Neural progenitor cell (in vitro differentiated cells): ENCODE measurements at regions not wholly inside any gene's neighbourhood (a gene's known extent, or its start where the extent isn't known, plus 50 kb on each side); places are given as distances from the start of the nearest gene placed in this dataset.

Source experiments
- DNase-seq: peaks from one replicate; pipeline ENCODE4 v3.0.0-alpha.2; 2016; ENCODE audit warnings: low spot score
- H2AFZ ChIP-seq: fragments of 200-600 bp; sonication (generic); replicated peaks from 2 replicates; pipeline ENCODE4 v1.6.1; 2016; ENCODE audit warnings: antibody characterized with exemption
- H3F3A ChIP-seq: fragments of 200-600 bp; sonication (generic); 2 replicates; pipeline ENCODE4 v1.6.1; 2016; ENCODE audit warnings: antibody characterized with exemption, low read depth
- H3K27ac ChIP-seq: fragments of 200-600 bp; sonication (generic); 2 replicates; pipeline ENCODE4 v1.5.1; 2016; ENCODE audit warnings: mild to moderate bottlenecking
- H3K27me3 ChIP-seq: fragments of 200-600 bp; sonication (generic); 2 replicates; pipeline ENCODE4 v1.6.1; 2016; ENCODE audit warnings: mild to moderate bottlenecking, moderate library complexity
- H3K36me3 ChIP-seq: fragments of 200-600 bp; sonication (generic); 2 replicates; pipeline ENCODE4 v1.5.1; 2016
- H3K4me1 ChIP-seq: fragments of 200-600 bp; sonication (generic); 2 replicates; pipeline ENCODE4 v1.6.1; 2016; ENCODE audit warnings: mixed run types
- H3K4me2 ChIP-seq: fragments of 200-600 bp; sonication (generic); 2 replicates; pipeline ENCODE4 v1.6.1; 2016
- H3K4me3 ChIP-seq: fragments of 200-600 bp; sonication (generic); 2 replicates; pipeline ENCODE4 v1.5.1; 2016
- H3K79me2 ChIP-seq: fragments of 200-600 bp; sonication (generic); 2 replicates; pipeline ENCODE4 v1.6.1; 2016; ENCODE audit warnings: low read depth
- H3K9ac ChIP-seq: fragments of 200-600 bp; sonication (generic); 2 replicates; pipeline ENCODE4 v1.6.1; 2016
- H3K9me3 ChIP-seq: fragments of 200-600 bp; sonication (generic); 2 replicates; pipeline ENCODE4 v1.5.1; 2016; ENCODE audit warnings: low read depth
- H4K20me1 ChIP-seq: fragments of 200-600 bp; sonication (generic); 2 replicates; pipeline ENCODE4 v1.6.1; 2016; ENCODE audit warnings: low read depth
- H3K27ac Mint-ChIP-seq: 3 replicates; pipeline ENCODE4 v1.8.0; 2021; ENCODE audit warnings: mixed read lengths
- H3K27me3 Mint-ChIP-seq: 2 replicates; pipeline ENCODE4 v1.8.0; 2022; ENCODE audit warnings: low read depth, mild to moderate bottlenecking, inconsistent platforms, moderate library complexity, mixed read lengths; ENCODE audit not compliant: insufficient read depth
- H3K36me3 Mint-ChIP-seq: 3 replicates; pipeline ENCODE4 v1.8.0; 2021; ENCODE audit warnings: mixed read lengths
- H3K4me1 Mint-ChIP-seq: 3 replicates; pipeline ENCODE4 v1.8.0; 2021; ENCODE audit warnings: mixed read lengths
- H3K4me3 Mint-ChIP-seq: 3 replicates; pipeline ENCODE4 v1.8.0; 2021; ENCODE audit warnings: mild to moderate bottlenecking, moderate library complexity, mixed read lengths
- H3K9me3 Mint-ChIP-seq: 3 replicates; pipeline ENCODE4 v1.8.0; 2020; ENCODE audit warnings: mixed read lengths
- CTCF ChIP-seq: fragments of 200-600 bp; sonication (generic); IDR thresholded peaks from 2 replicates; pipeline ENCODE4 v1.5.1; 2017; ENCODE audit warnings: antibody characterized with exemption, mild to moderate bottlenecking
- EZH2 ChIP-seq: fragments of 200-600 bp; sonication (generic); IDR thresholded peaks from 2 replicates; pipeline ENCODE4 v1.6.1; 2017; ENCODE audit warnings: antibody characterized with exemption, mild to moderate bottlenecking, moderate library complexity
- EZH2phosphoT487 ChIP-seq: fragments of 200-600 bp; sonication (generic); IDR thresholded peaks from 2 replicates; pipeline ENCODE4 v1.6.1; 2017; ENCODE audit warnings: antibody characterized with exemption

- no peak overlapping the region for H2AFZ ChIP-seq
- H3K4me1 Mint-ChIP-seq: no peaks in the 10 kb centered on the region
- no peaks in the 10 kb centered on the region for H3K9me3 ChIP-seq
- TF ChIP-seq CTCF: no peak
- no peak for TF ChIP-seq EZH2phosphoT487
- no peak for TF ChIP-seq EZH2
- H3K4me1 ChIP-seq: no peaks in the 10 kb centered on the region
- H3K9ac ChIP-seq: no peak overlapping the region
- no peak overlapping the region for H3K4me3 Mint-ChIP-seq
- H3K4me3 ChIP-seq: no peak overlapping the region
- DNase-seq: no peak
- H3F3A ChIP-seq: no peaks in the 10 kb centered on the region
- H3K27me3 ChIP-seq: no peaks in the 10 kb centered on the region
- no peaks in the 10 kb centered on the region for H3K36me3 Mint-ChIP-seq
- peaks cover 2% of the 10 kb centered on the region for H3K27me3 Mint-ChIP-seq
- no peaks in the 10 kb centered on the region for H3K79me2 ChIP-seq
- no peak overlapping the region for H3K27ac ChIP-seq
- H4K20me1 ChIP-seq: no peaks in the 10 kb centered on the region
- no peak overlapping the region for H3K27ac Mint-ChIP-seq
- no peak overlapping the region for H3K4me2 ChIP-seq
- no peaks in the 10 kb centered on the region for H3K9me3 Mint-ChIP-seq
- no peaks in the 10 kb centered on the region for H3K36me3 ChIP-seq
These were observed 325.9 kb upstream of the DAB2 start for GRCh38 chr5:39750661-39751060.

DNA sequence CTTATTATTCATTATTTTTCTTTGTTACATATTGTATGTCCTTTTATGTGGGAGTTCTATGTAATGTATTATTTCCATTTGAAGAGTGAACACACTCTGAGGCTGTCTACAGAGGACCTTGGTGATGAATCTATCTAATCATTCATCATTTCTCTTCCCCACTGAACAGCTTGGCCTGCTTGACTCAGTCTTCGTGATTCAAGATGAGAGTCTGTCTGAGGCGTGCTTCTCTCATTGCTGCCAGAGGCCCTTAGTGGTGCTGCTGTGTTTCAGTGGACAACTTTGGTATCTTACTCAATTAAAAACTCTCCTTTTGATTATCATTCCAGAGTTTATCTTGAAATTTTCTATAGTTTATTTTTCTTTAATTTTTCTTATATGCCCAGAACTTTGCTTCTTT lies 318.1 kb upstream of the DAB2 start:
- Mint-ChIP-seq H3K27ac (no peak overlapping the region), H3K27me3 (no peaks in the 10 kb centered on the region), H3K36me3 (no peaks in the 10 kb centered on the region), H3K9me3 (no peaks in the 10 kb centered on the region), H3K4me1 (no peaks in the 10 kb centered on the region), H3K4me3 (no peak overlapping the region)
- Histone ChIP-seq H3K4me3 (no peak overlapping the region), H3K9me3 (no peaks in the 10 kb centered on the region), H3K27me3 (no peaks in the 10 kb centered on the region), H3K4me2 (no peak overlapping the region), H3K36me3 (no peaks in the 10 kb centered on the region), H3F3A (no peaks in the 10 kb centered on the region), H4K20me1 (no peaks in the 10 kb centered on the region), H3K9ac (no peak overlapping the region), H2AFZ (no peak overlapping the region), H3K4me1 (no peaks in the 10 kb centered on the region), H3K27ac (no peak overlapping the region), H3K79me2 (no peaks in the 10 kb centered on the region)
- TF ChIP-seq EZH2phosphoT487 (no peak), EZH2 (no peak), CTCF (no peak)
- DNase-seq: no peak

GRCh38 chr5:39740404-39740803 lies 315.6 kb upstream of the DAB2 start:
- Mint-ChIP-seq H3K9me3 (no peaks in the 10 kb centered on the region), H3K4me1 (no peaks in the 10 kb centered on the region), H3K4me3 (no peak overlapping the region), H3K36me3 (no peaks in the 10 kb centered on the region), H3K27me3 (no peaks in the 10 kb centered on the region), H3K27ac (no peak overlapping the region)
- Histone ChIP-seq H2AFZ (peak overlapping the region; percentile 66), H3K9me3 (no peaks in the 10 kb centered on the region), H3K27me3 (no peaks in the 10 kb centered on the region), H3K4me1 (no peaks in the 10 kb centered on the region), H3F3A (no peaks in the 10 kb centered on the region), H3K4me3 (no peak overlapping the region), H3K4me2 (no peak overlapping the region), H4K20me1 (no peaks in the 10 kb centered on the region), H3K36me3 (no peaks in the 10 kb centered on the region), H3K79me2 (no peaks in the 10 kb centered on the region), H3K27ac (no peak overlapping the region), H3K9ac (no peak overlapping the region)
- no peak for DNase-seq
- TF ChIP-seq EZH2phosphoT487: no peak
- no peak for TF ChIP-seq CTCF
- no peak for TF ChIP-seq EZH2

DNA sequence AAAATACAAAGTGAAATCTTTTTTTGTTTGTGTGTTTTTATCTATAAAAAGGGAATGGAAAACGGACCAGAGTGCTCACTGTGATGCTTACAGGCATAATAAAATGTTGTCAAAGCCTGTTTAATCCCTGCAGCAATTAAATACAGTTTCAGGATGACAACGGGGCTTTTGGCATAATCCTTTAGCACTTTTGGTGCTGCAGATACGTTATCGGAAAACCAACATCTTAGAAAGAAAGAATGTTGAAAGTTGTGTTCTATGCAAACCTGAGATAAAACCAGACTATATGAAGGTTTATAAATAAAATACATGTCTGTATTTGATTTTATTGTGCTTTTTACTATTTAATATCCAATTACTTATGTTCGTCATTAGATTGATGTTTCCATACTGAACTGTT lies 307.4 kb upstream of the DAB2 start:
- no peaks in the 10 kb centered on the region for H3K9me3 Mint-ChIP-seq
- H3K4me3 Mint-ChIP-seq: no peak overlapping the region
- Histone ChIP-seq H4K20me1 (no peaks in the 10 kb centered on the region), H3K9me3 (no peaks in the 10 kb centered on the region), H3K4me1 (no peaks in the 10 kb centered on the region), H3F3A (no peaks in the 10 kb centered on the region), H3K9ac (no peak overlapping the region), H3K4me2 (no peak overlapping the region), H2AFZ (no peak overlapping the region), H3K27ac (no peak overlapping the region), H3K4me3 (no peak overlapping the region), H3K27me3 (no peaks in the 10 kb centered on the region), H3K36me3 (no peaks in the 10 kb centered on the region), H3K79me2 (no peaks in the 10 kb centered on the region)
- H3K4me1 Mint-ChIP-seq: no peaks in the 10 kb centered on the region
- no peak for DNase-seq
- H3K27ac Mint-ChIP-seq: no peak overlapping the region
- no peak for TF ChIP-seq EZH2
- no peak for TF ChIP-seq EZH2phosphoT487
- TF ChIP-seq CTCF: no peak
- no peaks in the 10 kb centered on the region for H3K27me3 Mint-ChIP-seq
- H3K36me3 Mint-ChIP-seq: no peaks in the 10 kb centered on the region
